Superior temporal gyrus (tissue), 1 donor: ENCODE measurements at regions not wholly inside any gene's neighbourhood (a gene's known extent, or its start where the extent isn't known, plus 50 kb on each side); places are given as distances from the start of the nearest gene placed in this dataset.
A peak's percentile ranks its signal among the peaks of the same experiment; 100 is the strongest.
"Not testable (repeated sequence)": the region's sequence is repeated elsewhere in the genome, so short reads cannot be mapped to it uniquely, and the experiment has no call there.

Experiments
- DNase-seq: peaks from one replicate; pipeline ENCODE4 v3.0.0-alpha.2; 2016; ENCODE audit errors: extremely low spot score

- DNase-seq: no peak
These were observed 310.1 kb upstream of the NCKAP5 start for GRCh38 chr2:133878326-133878725.

GRCh38 chr2:133879703-133880102 is 311.4 kb upstream of the NCKAP5 start:
- DNase-seq: no peak

GRCh38 chr2:133882159-133882558 is 313.9 kb upstream of the NCKAP5 start:
- not testable (repeated sequence) for DNase-seq

- DNase-seq: peak; percentile 20
These were observed 316.6 kb upstream of the NCKAP5 start for GRCh38 chr2:133884739-133885381.

- DNase-seq: no peak
These were observed 317.6 kb upstream of the NCKAP5 start for GRCh38 chr2:133885847-133886246.

GRCh38 chr2:133886735-133887675 is 318.7 kb upstream of the NCKAP5 start:
- peak; percentile 92 for DNase-seq

- no peak for DNase-seq
These were observed 319.4 kb upstream of the NCKAP5 start for GRCh38 chr2:133887676-133888040.

- no peak for DNase-seq
These were observed 319.8 kb upstream of the NCKAP5 start for GRCh38 chr2:133888107-133888506.

GRCh38 chr2:133888621-133889219 is 320.5 kb upstream of the NCKAP5 start:
- no peak for DNase-seq

GRCh38 chr2:133892352-133892913 is 324.2 kb upstream of the NCKAP5 start:
- no peak for DNase-seq

GRCh38 chr2:133894429-133894828 is 326.2 kb upstream of the NCKAP5 start:
- no peak for DNase-seq

- DNase-seq: not testable (repeated sequence)
These were observed 329.6 kb upstream of the NCKAP5 start for GRCh38 chr2:133897838-133898237.

- no peak for DNase-seq
These were observed 332.6 kb upstream of the NCKAP5 start for GRCh38 chr2:133900909-133901308.

GRCh38 chr2:133906396-133906795 is 338.1 kb upstream of the NCKAP5 start:
- DNase-seq: no peak

GRCh38 chr2:133906926-133907325 is 338.7 kb upstream of the NCKAP5 start:
- no peak for DNase-seq

- DNase-seq: no peak
These were observed 339.9 kb upstream of the NCKAP5 start for GRCh38 chr2:133908171-133908570.

- DNase-seq: no peak
These were observed 335.7 kb upstream of the MGAT5 start for GRCh38 chr2:133918141-133918540.

GRCh38 chr2:133919285-133919684 is 334.6 kb upstream of the MGAT5 start:
- DNase-seq: no peak

GRCh38 chr2:133927894-133928293 is 326.0 kb upstream of the MGAT5 start:
- no peak for DNase-seq

- DNase-seq: no peak
These were observed 317.8 kb upstream of the MGAT5 start for GRCh38 chr2:133936096-133936495.

- DNase-seq: no peak
These were observed 317.3 kb upstream of the MGAT5 start for GRCh38 chr2:133936601-133937000.

- DNase-seq: no peak
These were observed 316.2 kb upstream of the MGAT5 start for GRCh38 chr2:133937669-133938068.
